Lower lobe of right lung (tissue), 2 donors: ENCODE measurements at regions not wholly inside any gene's neighbourhood (a gene's known extent, or its start where the extent isn't known, plus 50 kb on each side); places are given as distances from the start of the nearest gene placed in this dataset.

Experiments used
- ATAC-seq, 2 donors: fragments of 200-7000 bp; cut with Tn5 transposase; one replicate each; pipeline ENCODE4 v1.9.1; 2020 to 2022; ENCODE audit warnings: mild to moderate bottlenecking in 2 of 2, moderate library complexity in 2 of 2
- DNase-seq: peaks from one replicate; pipeline ENCODE4 v3.0.0-alpha.2; 2020
- H3K27ac ChIP-seq: fragments of 200-600 bp; one replicate; pipeline ENCODE4 v1.8.0; 2022
- H3K27me3 ChIP-seq: fragments of 200-600 bp; one replicate; pipeline ENCODE4 v1.8.0; 2022; ENCODE audit warnings: low read depth
- H3K36me3 ChIP-seq: fragments of 200-600 bp; one replicate; pipeline ENCODE4 v1.8.0; 2022; ENCODE audit warnings: mild to moderate bottlenecking
- H3K4me1 ChIP-seq: fragments of 200-600 bp; one replicate; pipeline ENCODE4 v1.8.0; 2022
- H3K4me3 ChIP-seq: fragments of 200-600 bp; one replicate; pipeline ENCODE4 v1.8.0; 2022; ENCODE audit warnings: mild to moderate bottlenecking
- H3K9me3 ChIP-seq: fragments of 200-600 bp; one replicate; pipeline ENCODE4 v1.8.0; 2022
- intact Hi-C: fragments of 100-400 bp; cut with DNase I; formaldehyde crosslinking; loops from one replicate; pipeline ENCODE4 v1.11.0; 2022
- TF ChIP-seq, protein P1 (sequence below): fragments of 200-600 bp; IDR thresholded peaks from one replicate; pipeline ENCODE4 v1.8.0; 2022; ENCODE audit warnings: antibody characterized with exemption, mild to moderate bottlenecking
- donor health status: DM: no; HTN: yes; CAD: no; lungs with severe emphysema.

DNA sequence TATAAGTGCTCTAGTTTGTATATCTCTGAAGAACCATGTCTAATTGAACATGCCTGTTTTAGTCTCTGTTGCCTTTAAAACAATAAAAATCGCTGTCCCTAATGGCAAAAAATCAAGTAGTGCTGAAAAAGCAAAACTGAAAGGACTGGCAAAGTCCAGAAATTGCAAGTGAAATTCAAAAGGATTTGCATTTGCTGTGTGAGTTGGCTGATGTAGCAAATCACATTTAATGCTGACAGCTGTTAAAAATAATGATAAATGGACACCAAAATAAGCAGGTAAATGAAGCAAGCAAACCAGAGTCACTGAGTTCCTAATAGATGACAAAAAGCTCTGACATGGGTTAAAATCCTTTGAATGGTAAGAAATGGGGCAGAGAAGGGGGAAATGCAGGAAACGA, 874.1 kb downstream of the GRM8 start:
- intact Hi-C loops = no loop called here
- no peak for ATAC-seq

DNA sequence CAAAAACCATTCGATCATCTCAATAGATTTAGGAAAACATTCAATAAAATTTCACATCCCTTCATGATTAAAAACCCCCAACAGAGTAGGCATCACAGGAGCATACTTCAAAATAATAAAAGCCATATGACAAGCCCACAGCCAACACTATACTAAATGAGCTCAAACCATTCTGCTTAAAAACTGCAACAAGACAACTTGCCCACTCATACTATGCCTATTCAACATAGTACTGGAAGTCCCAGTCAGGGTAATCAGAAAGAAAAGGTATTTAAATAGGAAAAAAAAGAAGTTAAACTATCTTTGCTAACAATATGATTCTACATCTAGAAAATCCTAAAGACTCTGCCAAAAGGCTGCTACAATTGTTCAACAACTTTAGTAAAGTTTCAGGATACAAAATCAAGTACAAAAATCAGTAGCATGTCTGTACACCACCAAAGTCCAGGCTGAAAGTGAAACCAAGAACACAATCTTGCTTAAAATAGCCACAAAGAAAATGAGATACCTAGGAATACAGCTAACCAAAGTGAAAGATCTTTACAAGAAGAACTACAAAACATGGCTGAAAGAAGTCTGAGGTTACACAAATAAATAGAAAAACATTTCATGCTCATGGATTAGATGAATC, 882.6 kb downstream of the GRM8 start:
- no peaks in the 10 kb centered on the region for H3K4me1 ChIP-seq

More for the DNA sequence above, 874.1 kb downstream of the GRM8 start:
- no peak for DNase-seq
- TF ChIP-seq, protein P1, sequence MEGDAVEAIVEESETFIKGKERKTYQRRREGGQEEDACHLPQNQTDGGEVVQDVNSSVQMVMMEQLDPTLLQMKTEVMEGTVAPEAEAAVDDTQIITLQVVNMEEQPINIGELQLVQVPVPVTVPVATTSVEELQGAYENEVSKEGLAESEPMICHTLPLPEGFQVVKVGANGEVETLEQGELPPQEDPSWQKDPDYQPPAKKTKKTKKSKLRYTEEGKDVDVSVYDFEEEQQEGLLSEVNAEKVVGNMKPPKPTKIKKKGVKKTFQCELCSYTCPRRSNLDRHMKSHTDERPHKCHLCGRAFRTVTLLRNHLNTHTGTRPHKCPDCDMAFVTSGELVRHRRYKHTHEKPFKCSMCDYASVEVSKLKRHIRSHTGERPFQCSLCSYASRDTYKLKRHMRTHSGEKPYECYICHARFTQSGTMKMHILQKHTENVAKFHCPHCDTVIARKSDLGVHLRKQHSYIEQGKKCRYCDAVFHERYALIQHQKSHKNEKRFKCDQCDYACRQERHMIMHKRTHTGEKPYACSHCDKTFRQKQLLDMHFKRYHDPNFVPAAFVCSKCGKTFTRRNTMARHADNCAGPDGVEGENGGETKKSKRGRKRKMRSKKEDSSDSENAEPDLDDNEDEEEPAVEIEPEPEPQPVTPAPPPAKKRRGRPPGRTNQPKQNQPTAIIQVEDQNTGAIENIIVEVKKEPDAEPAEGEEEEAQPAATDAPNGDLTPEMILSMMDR = no peak
- H3K4me1 ChIP-seq = no peaks in the 10 kb centered on the region
- H3K27me3 ChIP-seq = no peaks in the 10 kb centered on the region
- H3K36me3 ChIP-seq = no peaks in the 10 kb centered on the region
- no peak overlapping the region for H3K4me3 ChIP-seq
- H3K27ac ChIP-seq = no peak overlapping the region
- no peaks in the 10 kb centered on the region for H3K9me3 ChIP-seq

DNA sequence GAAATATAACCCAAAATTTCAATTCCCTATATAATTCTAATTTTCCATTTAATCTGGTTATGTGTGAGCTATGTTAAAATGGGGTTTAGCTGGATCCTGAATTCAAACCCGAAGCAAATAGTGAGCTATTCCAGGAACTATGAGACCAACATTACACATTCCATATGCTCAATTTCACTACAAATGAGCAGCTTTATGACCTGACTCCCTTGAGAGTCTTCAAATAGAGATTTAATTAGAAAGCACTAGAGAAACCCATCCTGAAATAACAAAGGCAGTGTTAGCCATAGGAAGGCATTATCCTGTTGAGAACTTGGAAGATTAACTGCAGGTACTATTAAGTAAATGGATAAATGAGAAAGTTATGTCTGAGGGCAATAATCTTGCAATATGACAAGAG, 890.0 kb downstream of the GRM8 start:
- ATAC-seq (no peak), DNase-seq (no peak)
- TF ChIP-seq, protein P1 = no peak
- Histone ChIP-seq H3K36me3 (no peaks in the 10 kb centered on the region), H3K27ac (no peak overlapping the region), H3K4me1 (no peaks in the 10 kb centered on the region), H3K27me3 (no peaks in the 10 kb centered on the region), H3K4me3 (no peak overlapping the region), H3K9me3 (no peaks in the 10 kb centered on the region)
- intact Hi-C loops = no loop called here

More for the DNA sequence above, 882.6 kb downstream of the GRM8 start:
- Histone ChIP-seq H3K36me3 (no peaks in the 10 kb centered on the region), H3K9me3 (no peaks in the 10 kb centered on the region), H3K4me3 (no peak overlapping the region), H3K27ac (no peak overlapping the region), H3K27me3 (no peaks in the 10 kb centered on the region)
- intact Hi-C loops = no loop called here
- DNase-seq (no peak), ATAC-seq (no peak)
- TF ChIP-seq, protein P1 = no peak

DNA sequence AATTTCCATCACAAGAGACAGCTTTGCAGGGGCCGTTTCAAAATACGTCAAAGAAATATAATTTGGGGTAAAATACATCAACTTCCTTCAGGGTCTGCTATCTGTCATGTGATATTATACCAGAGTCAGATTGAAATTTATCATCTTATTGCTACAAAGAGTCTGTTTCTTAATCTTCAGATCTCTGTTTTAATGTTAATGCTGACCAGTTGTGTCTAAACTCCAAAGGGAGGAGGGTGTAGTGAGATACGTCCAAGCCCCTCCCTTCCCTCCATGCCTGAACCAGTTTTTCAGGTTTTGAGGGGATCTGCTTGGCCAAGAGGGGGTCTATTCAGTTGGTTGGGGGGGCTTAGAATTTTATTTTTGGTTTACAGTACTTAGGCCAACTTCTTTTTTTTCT, 891.6 kb downstream of the GRM8 start:
- intact Hi-C loops = no loop called here

DNA sequence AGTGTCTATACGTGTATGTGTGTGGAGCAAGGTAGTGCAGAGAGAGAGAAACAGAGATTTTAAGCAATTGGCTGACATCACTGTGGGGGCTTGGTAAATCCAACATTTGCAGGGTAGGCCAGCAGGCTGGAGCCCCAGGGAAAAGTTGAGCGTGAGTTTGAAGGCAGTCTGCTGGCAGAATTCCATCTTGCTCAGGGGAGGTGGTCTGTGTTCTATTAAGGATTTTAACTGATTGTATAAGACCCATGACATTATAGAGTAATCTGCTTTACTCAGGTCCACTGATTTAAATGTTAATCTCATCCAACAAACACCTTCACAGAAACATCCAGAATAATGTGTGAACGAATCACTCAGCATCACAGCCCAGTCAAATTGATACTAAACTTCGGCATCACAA, 912.9 kb downstream of the GRM8 start:
- H3K4me3 ChIP-seq = no peak overlapping the region
- H3K9me3 ChIP-seq = no peaks in the 10 kb centered on the region
- H3K27me3 ChIP-seq = no peaks in the 10 kb centered on the region
- intact Hi-C loops = no loop called here
- ATAC-seq (no peak), DNase-seq (no peak)
- no peaks in the 10 kb centered on the region for H3K4me1 ChIP-seq
- TF ChIP-seq, protein P1 = no peak
- H3K36me3 ChIP-seq = no peaks in the 10 kb centered on the region
- H3K27ac ChIP-seq = no peak overlapping the region

More for the DNA sequence above, 891.6 kb downstream of the GRM8 start:
- TF ChIP-seq, protein P1 = no peak
- DNase-seq = no peak
- Histone ChIP-seq H3K4me1 (no peaks in the 10 kb centered on the region), H3K27me3 (no peaks in the 10 kb centered on the region), H3K27ac (no peak overlapping the region), H3K9me3 (no peaks in the 10 kb centered on the region), H3K4me3 (no peak overlapping the region), H3K36me3 (no peaks in the 10 kb centered on the region)
- ATAC-seq = no peak
